GM18498 (cell line): ENCODE measurements at regions not wholly inside any gene's neighbourhood (a gene's known extent, or its start where the extent isn't known, plus 50 kb on each side); places are given as distances from the start of the nearest gene placed in this dataset.

Experiments used
- ATAC-seq: cut with Tn5 transposase; IDR thresholded peaks from one replicate; pipeline ENCODE4 v1.9.1; 2021; ENCODE audit warnings: mild to moderate bottlenecking, moderate library complexity; ENCODE audit not compliant: unreplicated experiment

DNA sequence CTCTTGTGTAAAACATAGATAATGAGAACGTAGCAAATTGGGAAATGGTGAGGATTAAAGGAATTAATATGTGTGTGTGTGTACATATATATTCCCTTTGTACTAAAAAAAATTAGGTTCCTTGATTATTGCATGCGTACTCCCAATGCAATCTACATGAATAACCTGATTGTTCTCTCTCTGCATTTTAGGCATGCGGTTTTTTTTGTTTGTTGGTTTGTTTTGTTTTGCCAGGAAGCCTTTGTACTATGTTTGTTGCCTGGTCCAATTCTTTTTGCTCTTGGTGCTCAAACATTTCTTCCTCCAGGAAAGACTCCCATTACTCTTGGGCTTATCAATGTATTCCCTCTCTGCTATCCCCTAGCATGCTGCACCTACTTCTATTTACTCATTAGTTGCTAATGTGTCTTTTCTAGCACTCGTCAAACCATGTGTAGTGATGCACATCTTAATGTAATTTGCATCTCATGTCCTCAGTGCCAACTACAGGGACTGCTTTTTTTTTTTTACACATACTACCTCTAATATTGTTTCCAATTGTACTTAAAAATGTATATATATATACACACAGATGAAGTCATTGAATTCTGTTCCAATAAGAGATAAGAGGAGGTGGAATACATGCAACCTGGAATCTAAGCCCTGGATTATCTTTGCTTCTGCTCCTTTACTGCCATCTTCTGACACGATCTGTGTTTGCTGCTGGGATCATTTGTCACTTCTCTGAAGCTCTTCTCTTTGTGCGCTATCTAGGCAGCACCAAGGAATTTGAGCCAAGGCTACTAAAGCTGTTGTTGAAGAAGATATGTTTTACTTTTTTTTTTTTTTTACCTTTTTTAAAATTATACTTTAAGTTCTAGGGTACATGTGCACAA lies 197.2 kb upstream of the ANO3 start:
- no peak for ATAC-seq

DNA sequence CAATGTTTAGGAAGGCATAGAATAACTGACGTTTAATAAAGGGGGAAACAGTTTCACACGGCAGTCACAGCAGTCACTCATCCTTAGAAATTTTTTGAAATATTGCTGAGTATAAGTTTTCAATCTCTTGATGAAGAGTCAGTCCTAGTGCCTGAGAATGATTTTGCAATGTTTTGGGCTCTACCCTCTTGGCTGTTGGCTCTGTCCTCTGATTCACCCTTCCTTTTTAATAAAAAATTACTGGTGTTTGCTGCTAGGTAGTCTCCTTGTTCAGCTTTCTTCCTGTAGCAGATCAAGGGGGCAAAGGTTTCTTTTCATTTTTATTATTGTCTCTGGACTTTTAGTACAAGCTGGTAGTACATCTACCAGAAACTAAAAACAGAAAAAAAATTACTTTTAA lies 194.3 kb upstream of the ANO3 start:
- no peak for ATAC-seq

DNA sequence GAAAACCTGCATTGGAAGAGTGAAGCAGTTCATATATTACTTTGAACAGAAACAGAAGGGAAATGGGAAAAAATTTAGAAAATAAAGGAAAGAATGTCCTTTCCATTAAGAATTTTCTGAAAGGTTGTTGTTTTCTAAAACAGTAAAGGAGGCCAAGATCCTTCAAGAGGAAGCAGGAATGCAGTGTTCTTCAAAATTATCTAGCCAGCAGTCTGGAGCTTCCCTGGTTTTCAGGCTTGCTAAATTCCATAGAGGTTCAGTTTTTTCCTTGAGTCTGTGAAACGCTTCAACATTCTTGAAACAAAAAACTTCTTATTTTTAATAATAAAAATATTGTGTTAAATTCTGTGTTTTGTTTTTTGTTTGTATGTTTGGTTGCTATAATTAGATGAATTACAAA lies 189.0 kb upstream of the ANO3 start:
- no peak for ATAC-seq

DNA sequence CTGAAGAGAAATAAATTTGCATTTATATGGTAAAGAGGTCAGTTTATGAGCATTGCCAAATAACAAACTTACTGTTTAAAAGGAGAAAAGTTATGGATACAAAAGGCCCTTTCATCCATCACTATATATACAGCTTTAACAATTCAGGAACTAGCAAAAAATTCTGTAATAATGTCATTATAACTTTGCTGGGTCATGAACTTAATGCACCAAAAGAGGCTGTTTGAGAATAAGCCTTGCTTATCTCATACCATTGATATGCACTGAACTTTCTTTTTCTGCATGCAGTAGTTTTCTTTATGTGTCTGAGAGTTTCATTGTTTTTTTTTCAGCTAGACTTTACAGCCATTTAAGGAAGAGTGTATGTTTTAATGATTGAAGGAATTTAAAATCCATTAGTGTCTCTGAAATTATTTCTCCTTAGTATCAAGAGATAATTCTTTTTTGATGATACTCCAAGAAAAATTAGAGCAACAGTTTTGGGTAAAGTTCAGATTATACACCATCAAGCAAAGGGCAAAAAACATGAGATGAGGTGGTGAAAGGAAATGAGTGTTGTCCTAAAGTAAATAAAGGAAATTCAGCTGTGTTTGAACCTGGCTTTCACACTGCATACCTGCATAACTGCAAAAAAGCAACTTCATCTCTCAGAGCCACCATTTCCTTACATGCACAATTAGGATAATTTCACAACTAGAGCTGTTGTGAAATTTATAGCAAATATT lies 188.2 kb upstream of the ANO3 start:
- no peak for ATAC-seq

DNA sequence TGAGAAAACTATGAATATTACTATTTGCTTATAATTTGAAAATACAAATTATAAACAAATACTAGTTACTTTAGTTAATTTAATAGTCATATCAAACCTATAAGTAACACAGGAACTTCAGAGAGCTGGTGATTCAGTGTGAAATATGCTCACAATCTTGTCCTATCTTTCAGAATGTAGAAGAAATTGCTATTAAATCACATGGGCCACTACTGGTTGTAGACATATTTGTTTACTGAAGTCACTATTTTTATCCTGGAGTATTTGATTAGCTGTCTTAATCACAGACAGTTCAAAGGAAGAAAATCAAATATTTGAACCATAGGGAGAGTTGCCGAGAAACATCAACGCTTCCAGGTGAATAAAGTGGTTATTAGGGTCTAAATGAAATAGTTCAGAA lies 187.6 kb upstream of the ANO3 start:
- ATAC-seq, result no peak

DNA sequence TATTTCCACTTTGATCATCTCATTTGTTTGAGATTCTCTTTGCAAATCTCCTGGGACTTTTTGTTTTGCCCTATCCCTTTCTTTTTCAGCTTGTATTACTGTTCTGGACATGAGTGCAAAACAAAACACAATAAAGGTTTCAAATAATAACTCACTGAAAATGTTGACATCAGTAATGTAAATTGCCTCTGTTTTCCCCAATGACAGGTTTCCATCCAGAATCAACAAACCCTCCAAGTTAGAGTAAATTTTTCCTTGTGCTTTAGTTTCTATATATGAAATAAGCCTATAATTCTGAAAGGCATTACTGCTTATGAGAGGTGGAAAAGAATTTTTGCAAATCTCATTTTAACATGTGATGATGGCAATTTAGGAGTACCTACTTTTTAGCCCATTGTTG lies 187.0 kb upstream of the ANO3 start:
- no peak for ATAC-seq

DNA sequence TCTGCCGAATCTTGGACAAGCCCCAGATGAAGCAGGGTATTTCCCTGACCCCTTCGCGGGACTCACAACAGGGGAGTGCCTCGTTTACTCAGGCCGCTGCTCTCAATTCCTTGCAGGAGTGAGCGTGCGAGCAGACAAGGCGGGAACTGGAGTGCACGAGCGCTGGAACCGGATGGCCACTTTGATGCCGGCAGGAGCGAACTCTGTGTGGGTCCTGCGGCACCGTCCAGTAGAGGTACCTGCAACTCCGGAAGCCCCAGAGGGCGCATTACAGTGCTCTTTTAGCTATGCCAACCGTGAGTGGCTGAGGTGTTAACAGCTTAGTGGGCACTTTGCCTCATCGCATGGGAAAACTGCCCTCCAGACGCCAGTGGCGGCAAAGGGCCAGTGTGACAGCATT lies 182.3 kb upstream of the ANO3 start:
- ATAC-seq, result no peak

DNA sequence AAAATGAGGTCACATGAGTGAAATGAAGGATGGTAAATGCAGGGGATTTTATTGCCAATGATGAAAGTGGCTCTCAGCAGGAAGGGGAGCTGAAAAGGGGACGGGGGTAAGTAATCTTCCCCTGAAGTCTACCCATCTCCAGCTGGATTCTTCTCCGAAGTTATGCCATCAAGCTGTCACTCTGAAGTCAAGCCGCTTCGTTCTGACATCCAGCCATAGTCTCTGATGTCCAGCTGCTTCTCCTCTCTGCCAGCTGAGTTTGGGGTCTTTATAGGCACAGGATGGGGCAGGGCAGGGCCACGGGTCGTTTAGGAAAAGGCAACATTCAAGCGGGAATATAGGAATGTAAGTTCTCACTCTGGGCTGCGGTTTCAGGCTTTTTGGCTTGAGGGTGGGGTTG lies 181.9 kb upstream of the ANO3 start:
- no peak for ATAC-seq

DNA sequence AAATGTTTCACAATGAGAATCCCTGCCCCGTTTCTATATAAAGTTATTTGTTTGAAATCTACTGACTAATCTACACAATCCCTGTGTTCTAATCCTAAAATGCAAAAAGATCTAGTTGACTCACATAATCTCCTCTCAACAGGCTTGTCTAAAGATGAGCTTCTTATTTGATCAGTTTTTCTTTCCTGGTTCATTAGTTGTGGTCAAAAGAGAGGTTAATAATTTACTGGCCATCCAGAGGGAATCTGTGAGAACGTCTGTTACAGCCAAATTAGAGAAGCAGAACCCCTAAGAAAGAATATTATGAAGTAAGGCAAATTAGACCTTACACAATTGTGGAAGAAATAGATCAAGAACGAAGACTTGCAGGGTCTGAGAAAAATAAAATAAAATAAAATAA lies 173.7 kb upstream of the ANO3 start:
- no peak for ATAC-seq

DNA sequence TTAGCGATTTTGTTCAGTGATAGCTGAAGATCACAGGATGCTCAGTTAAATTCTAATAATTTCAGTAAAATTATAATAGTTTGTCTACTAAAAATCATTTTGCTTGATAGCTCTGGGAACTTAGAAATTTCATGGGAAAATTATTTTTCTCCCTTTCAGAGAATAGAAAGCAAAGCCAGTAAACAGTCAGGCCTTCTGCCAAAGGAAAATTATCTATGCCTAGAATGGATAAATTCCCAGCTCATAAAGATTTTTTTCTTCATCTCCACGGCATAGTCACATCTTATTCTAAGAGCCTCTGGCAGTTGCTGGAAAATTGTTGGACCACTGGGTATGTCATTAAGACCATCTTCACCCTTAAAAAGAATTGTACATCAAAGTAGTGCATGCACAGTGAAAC lies 169.6 kb upstream of the ANO3 start:
- ATAC-seq, result no peak

DNA sequence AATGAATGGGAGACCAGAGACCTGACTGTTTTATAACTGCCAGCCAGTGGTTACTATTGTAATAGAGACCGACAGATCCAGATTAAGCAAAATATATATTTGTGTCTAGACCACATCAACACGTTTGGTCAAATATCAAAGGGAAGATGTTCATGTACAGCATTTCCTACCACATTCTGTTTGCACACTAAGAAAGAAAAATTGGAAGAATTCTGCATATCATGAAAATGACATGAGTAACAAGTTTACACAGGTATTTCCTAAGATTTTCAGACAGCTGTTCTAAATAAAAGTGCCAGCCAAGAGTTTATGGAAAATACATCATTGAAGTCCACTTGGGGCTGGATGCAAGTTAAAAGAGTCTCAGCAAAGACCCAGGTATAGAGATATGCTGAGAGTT lies 145.5 kb upstream of the ANO3 start:
- no peak for ATAC-seq

DNA sequence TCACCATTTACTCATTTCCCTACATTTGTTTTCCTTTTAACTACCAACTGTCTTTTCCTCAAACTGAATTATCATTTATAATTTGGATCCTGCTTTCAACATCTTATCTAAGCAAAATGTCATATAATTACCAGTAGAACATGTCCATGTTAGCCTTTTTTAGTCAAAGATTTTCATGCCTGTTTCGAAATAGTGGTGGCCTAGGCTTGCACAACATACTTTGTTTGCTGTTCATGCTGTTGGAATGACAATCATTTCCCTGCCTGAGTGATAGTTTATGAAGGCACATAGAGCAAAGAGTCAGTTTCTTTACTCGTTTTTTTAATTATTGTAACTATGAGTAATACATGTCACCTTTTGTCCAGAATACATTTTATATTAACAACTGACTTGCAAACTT lies 144.3 kb upstream of the ANO3 start:
- ATAC-seq, result no peak

DNA sequence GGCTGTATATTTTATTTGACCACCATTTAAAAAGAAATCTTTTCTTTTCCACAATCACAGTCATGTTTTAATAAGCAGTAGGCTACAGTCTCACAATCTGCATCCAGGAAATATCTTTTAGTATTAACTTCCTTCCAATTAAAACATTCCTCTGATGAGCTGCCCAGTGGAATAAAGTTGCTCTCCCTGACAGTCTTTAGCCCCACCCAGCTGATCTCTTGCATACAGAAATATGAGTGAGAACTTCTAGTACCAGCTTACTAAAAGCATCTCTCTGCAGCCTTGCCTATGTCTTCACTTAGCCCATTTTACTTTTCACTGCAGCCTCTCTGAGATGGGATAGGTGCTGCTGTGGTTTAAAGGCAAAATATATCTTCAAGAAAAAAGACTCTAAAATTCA lies 143.4 kb upstream of the ANO3 start:
- no peak for ATAC-seq

DNA sequence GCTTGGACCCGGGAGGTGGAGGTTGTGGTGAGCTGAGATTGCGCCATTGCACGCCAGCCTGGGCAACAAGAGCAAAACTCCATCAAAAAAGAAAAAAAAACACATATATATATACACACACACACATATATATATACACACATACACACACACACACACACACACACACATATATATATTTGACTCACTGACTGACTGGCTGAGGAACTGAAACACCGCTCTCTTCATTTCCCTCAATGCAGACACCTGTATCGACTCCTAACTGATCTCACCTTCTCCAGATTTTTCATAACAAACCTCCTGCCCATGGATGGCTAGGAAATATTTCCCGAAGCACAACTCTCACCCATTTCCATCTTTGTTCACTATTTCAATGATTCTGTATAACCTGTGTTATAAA lies 140.7 kb upstream of the ANO3 start:
- ATAC-seq, result no peak

DNA sequence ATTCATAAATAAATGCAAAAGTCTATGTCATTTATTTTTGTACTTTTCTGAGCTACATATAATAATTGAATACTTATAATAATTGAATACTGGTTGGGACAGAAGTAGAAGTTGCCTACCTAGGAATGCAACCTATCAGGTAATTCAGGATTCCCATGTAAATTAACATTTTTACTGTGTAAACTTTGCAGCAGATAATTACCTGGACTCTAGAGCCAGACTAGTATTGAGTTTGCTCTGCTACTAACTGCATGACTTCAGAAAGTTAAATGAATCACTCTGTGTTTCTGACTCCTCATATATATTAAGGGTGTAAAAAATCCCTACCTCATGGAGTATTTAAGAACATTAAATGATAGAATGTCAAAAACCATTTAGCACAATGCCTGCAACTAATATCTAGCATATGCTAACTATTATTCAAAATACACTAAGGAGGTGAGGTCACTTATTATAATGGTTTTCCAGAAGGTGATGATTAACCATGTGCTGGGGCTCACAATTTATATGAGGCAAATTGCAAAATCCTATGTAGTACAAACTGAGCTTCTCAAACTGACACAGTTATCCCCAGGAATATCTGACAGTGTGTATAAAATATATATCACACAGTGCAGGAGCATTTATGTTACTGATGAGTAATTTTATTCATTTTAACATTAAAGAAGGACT lies 138.1 kb upstream of the ANO3 start:
- no peak for ATAC-seq

DNA sequence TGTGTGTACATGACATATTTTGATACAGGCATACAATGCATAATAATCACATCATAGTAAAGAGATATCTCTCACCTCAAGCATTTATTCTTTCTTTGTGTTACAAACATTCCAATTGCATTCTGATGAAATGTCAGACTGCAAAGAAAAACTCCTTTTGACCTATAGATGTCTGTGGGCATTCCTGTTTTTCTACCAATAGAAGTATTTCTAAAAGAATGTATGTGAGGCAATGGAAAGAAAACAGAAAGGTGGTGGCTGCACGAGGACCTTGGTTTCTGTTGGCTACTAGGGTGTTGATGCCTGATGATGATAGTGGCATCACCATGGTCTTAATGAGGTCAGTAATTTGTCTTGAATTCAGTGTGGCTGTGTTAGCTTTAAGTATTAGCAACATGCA lies 137.0 kb upstream of the ANO3 start:
- ATAC-seq, result no peak

DNA sequence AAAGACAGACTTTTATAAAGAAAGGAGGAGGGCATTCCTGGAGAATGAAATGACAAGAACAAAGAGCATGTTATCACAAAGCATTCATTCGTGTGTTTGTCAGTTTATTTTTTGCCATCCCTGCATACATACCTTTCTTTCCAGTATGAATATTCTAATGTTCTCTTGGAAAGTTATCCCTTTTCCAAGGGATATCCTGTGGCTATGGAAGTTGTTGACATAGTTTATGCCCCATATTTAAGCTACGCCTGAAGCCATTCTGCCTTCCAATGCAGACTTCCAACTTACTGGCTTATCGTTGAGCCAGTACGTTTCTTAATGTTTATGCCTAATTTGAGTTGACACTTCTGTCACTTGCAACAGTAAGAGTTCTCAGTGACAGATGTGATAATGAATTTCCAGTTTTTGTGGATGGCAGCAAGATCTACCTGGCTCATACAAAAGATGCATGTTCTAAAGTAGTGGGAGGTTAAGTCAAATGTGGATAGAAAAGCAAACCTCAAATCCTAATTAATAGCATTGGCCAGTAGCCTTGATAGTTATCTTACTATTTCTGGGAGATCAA lies 133.3 kb upstream of the ANO3 start:
- no peak for ATAC-seq

DNA sequence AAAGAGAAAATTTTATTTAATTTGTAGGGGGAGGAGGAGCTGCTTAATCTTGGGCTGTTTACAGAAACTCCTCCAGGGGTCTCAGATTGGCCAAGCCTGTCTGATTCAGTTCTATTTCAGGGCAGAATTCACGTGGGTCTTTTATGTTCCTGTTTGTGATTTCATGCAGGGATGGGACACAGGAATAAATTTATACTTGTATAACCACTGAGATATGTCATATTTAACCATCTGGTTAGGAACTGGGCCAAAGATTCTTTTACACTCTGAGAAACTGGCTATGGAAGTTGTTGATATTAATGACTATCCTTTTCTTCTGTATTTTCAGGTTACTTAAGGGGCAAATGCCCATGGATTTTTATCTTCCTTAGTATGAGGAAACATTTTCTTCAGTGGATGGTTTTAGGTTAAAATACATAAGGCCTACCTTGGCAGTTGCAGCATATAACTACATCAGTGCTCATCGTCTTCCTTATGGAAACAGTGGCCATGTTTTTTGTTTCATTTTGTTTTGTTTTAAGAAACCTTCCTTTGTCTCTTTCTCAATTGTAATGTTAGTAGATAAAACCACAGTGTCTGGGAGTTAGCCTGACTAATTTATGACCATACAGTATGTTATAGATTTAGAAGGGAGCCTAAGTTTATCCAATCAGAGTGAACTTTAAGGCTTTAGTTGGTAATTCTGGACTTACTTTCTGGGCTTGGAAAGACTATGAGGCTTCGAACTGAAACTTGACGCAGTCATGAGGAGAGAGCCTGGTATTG lies 132.4 kb upstream of the ANO3 start:
- no peak for ATAC-seq

DNA sequence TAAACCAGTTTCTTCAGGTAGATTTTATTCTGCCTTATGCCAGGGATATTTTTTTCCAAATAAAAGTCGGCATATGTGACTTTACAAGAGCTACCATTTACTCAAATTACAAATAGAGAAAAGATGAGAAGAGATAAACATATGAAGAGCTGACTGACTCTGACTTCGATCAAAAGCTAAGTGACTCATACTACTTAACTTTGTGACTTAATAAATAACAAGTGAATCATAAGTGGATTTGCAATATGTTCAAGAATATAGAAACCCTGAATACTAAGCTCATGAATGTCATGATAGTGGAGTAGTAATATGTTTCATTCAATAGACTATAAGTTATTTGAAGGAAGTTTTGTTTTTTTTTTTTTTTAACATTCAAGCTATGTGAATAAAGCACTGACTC lies 130.5 kb upstream of the ANO3 start:
- no peak for ATAC-seq

DNA sequence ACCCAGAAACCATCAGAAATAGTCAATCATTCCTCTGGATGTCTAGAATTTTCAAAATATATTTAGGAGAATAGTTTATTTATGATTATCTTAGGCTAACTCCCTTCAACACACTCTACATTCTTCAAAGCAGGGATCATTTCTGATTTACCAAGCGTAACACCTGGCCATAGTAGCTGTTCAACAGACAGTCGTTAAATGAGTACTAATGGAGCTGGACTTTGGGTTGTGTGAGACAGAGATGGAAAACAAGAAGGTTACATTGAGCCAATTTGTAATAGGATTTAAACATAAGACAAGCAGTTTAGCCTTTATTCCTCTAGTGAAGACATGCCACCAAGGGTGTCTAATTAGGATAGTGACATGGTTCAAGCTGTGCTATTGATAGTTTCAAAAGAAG lies 129.2 kb upstream of the ANO3 start:
- ATAC-seq, result no peak

DNA sequence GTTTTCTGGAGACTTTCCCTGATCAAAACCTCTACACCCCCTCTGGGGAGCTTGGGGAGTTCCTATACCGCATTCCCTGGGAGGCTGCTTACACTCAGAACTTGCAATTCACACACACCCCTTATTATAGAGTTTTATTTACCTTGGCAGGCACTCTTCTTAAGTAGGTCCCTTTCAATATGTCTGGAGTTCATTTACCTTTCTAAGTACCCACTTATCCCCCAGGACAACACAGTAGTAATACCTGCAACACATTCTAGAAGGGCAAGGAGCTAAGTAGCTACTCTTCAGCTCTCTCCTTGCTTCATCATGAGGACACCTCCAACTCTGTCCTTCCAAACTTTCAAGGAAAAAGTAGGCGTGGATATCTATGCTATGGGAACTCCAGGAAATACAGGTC lies 127.8 kb upstream of the ANO3 start:
- ATAC-seq, result no peak
